Tibial artery (tissue), 4 donors: ENCODE measurements at regions not wholly inside any gene's neighbourhood (a gene's known extent, or its start where the extent isn't known, plus 50 kb on each side); places are given as distances from the start of the nearest gene placed in this dataset.

Experiments
- DNase-seq, 2 donors: peaks; one replicate each; pipeline ENCODE4 v3.0.0-alpha.2; 2019
- H3K27ac ChIP-seq, 2 donors: fragments of 200-600 bp; sonication (generic) in 1 of 2; 1 replicate in 1 of 2; 2 replicates in 1 of 2; pipeline ENCODE4 v1.5.1; 2018 to 2019; ENCODE audit warnings: mild to moderate bottlenecking in 1 of 2
- H3K27me3 ChIP-seq, 2 donors: fragments of 200-600 bp; sonication (generic) in 1 of 2; one replicate each; pipeline versions ENCODE4 v1.5.1 to v1.6.0; 2016 to 2019
- H3K36me3 ChIP-seq, 3 donors: fragments of 200-600 bp; sonication (generic) in 2 of 3; one replicate each; pipeline ENCODE4 v1.5.1; 2016 to 2019; ENCODE audit warnings: mild to moderate bottlenecking in 2 of 3
- H3K4me1 ChIP-seq, 4 donors: fragments of 200-600 bp; sonication (generic) in 2 of 4; 1 replicate in 3 of 4; 2 replicates in 1 of 4; pipeline ENCODE4 v1.5.1; 2016 to 2019
- H3K4me3 ChIP-seq, 2 donors: fragments of 200-600 bp; sonication (generic) in 1 of 2; 1 replicate in 1 of 2; 2 replicates in 1 of 2; pipeline ENCODE4 v1.5.1; 2018 to 2019; ENCODE audit warnings: mild to moderate bottlenecking in 2 of 2
- H3K9me3 ChIP-seq, 3 donors: fragments of 200-600 bp; sonication (generic) in 1 of 3; one replicate each; pipeline ENCODE4 v1.5.1; 2016 to 2019
- CTCF ChIP-seq, 2 experiments: fragments of 200-600 bp in 1 of 2; fragments of 450-650 bp in 1 of 2; IDR thresholded peaks; one replicate each; pipeline ENCODE4 v1.5.1; 2017 to 2019; ENCODE audit warnings: antibody characterized with exemption in 2 of 2, mild to moderate bottlenecking in 1 of 2, moderate library complexity in 1 of 2
- intact Hi-C: fragments of 100-400 bp; cut with DNase I; formaldehyde crosslinking; loops from one replicate; pipeline ENCODE4 v1.15.0; 2023; ENCODE audit warnings: low total_unique reads

DNA sequence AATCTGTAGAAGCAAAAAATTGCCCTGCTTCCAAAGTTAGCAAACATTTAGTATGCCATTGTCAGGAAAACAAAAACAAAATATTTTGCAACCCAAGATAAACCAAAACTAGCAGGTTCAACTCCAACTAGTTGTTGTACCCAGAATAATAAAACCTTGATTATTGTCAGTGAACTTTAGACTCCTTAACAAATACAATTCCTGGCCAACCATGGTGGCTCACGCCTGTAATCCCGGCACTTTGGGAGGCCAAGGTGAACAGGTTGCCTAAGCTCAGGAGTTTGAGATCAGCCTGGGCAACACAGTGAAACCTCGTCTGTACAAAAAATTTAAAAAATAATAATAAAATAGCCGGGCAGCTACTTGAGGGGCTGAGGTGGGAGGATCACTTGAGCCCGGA, 53.6 kb upstream of the EPCAM start:
- no peak for TF ChIP-seq CTCF (IDR thresholded peaks at IDR 0.05)
- H3K36me3 ChIP-seq = no peaks in the 10 kb centered on the region
- no peak overlapping the region for H3K27ac ChIP-seq

DNA sequence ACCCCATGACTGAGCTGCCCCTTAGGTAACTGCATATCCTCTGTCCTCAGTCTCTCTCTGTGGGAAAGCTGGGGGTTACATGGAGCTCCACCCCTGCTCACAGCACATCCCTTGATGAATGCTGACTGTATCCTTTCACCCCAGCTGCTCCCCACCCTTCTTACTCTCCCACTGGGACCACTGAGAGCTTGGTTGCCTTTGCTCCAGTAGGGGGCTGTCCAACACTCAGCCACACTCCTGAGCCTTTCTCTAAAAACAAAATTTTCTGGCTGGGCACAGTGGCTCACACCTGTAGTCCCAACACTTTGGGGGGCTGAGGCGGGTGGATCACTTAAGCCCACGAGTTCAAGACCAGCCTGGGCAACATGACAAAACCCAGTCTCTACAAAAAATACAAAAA, 55.4 kb upstream of the EPCAM start:
- intact Hi-C loops = no loop called here
- no peak for DNase-seq
- no peak for TF ChIP-seq CTCF (IDR thresholded peaks at IDR 0.05)
- no peak overlapping the region for H3K4me3 ChIP-seq
- peaks cover 0 to 19% (median 10%) of the 10 kb centered on the region in 4 donors for H3K4me1 ChIP-seq
- H3K27me3 ChIP-seq = no peaks in the 10 kb centered on the region
- H3K36me3 ChIP-seq = no peaks in the 10 kb centered on the region
- no peak overlapping the region for H3K27ac ChIP-seq
- no peaks in the 10 kb centered on the region for H3K9me3 ChIP-seq

More for the DNA sequence above, 53.6 kb upstream of the EPCAM start:
- Histone ChIP-seq H3K27me3 (no peaks in the 10 kb centered on the region), H3K4me3 (no peak overlapping the region), H3K9me3 (no peaks in the 10 kb centered on the region), H3K4me1 (peaks cover 0 to 11% (median 7%) of the 10 kb centered on the region in 4 donors)
- DNase-seq = peak in 1 of 2 donors; percentile 1
- intact Hi-C loops = no loop called here

GRCh38 chr2:47313141-47313691, 55.9 kb upstream of the EPCAM start:
- Histone ChIP-seq H3K9me3 (no peaks in the 10 kb centered on the region), H3K27me3 (no peaks in the 10 kb centered on the region), H3K4me1 (peaks cover 0 to 19% (median 10%) of the 10 kb centered on the region in 4 donors), H3K36me3 (no peaks in the 10 kb centered on the region), H3K4me3 (no peak overlapping the region), H3K27ac (no peak overlapping the region)
- intact Hi-C loops = no loop called here
- peak in 1 of 2 donors; percentile 16 for DNase-seq
- no peak for TF ChIP-seq CTCF (IDR thresholded peaks at IDR 0.05)

GRCh38 chr2:47312491-47312850, 56.6 kb upstream of the EPCAM start:
- no peaks in the 10 kb centered on the region for H3K36me3 ChIP-seq
- H3K27me3 ChIP-seq = no peaks in the 10 kb centered on the region
- H3K4me1 ChIP-seq = peaks cover 0 to 19% (median 10%) of the 10 kb centered on the region in 4 donors
- H3K4me3 ChIP-seq = no peak overlapping the region
- H3K27ac ChIP-seq = no peak overlapping the region
- no peak for TF ChIP-seq CTCF (IDR thresholded peaks at IDR 0.05)
- intact Hi-C loops = no loop called here
- no peaks in the 10 kb centered on the region for H3K9me3 ChIP-seq
- DNase-seq = no peak

DNA sequence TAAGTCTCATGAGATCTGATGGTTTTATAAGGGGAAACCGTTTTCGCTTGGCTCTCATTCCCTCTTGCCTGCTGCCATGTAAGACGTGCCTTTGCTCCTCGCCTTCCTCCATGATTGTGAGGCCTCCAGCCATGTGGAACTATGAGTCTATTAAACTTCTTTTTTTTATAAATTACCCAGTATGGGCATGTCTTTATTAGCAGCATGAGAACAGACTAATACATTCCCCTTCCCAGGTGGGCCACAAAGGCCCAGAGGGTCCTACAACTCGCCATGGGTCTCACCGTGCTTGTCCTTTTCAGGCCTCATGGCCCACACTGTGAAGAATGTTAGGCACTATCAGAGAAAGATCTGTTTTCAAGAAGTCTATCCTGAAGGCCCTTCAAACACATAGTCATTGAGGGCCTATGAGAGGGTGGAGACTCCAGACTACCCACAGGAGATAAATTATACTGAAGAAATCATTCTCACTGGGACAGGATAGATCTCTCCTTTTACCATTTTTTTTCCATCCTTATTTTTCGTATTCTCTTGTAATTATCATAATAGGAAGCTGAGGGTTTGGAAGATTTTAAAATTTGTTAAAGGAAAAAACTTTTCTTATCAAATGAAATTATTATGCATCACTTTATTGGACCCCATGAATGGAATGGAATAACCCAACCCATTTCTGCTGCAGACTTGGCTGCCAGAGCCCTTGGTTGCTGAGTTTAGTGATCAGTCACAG, 57.2 kb upstream of the EPCAM start:
- Histone ChIP-seq H3K4me1 (peaks cover 0 to 23% (median 12%) of the 10 kb centered on the region in 4 donors), H3K27me3 (no peaks in the 10 kb centered on the region), H3K9me3 (no peaks in the 10 kb centered on the region), H3K27ac (no peak overlapping the region), H3K36me3 (no peaks in the 10 kb centered on the region), H3K4me3 (no peak overlapping the region)
- no peak for TF ChIP-seq CTCF (IDR thresholded peaks at IDR 0.05)
- no peak for DNase-seq
- intact Hi-C loops = no loop called here
